Breast epithelium (tissue), 4 donors: ENCODE measurements at regions not wholly inside any gene's neighbourhood (a gene's known extent, or its start where the extent isn't known, plus 50 kb on each side); places are given as distances from the start of the nearest gene placed in this dataset.

ENCODE experiments used
- DNase-seq, 2 donors: peaks; one replicate each; pipeline ENCODE4 v3.0.0-alpha.2; 2019; ENCODE audit warnings: low spot score in 2 of 2
- H3K27ac ChIP-seq, 2 donors: fragments of 200-600 bp; sonication (generic) in 1 of 2; one replicate each; pipeline ENCODE4 v1.5.1; 2016 to 2019; ENCODE audit warnings: mild to moderate bottlenecking in 1 of 2
- H3K27me3 ChIP-seq, 2 donors: fragments of 200-600 bp; sonication (generic) in 1 of 2; one replicate each; pipeline versions ENCODE4 v1.5.1 to v1.6.0; 2017 to 2019; ENCODE audit warnings: control low read depth in 1 of 2, mild to moderate bottlenecking in 1 of 2
- H3K36me3 ChIP-seq: fragments of 200-600 bp; one replicate; pipeline ENCODE4 v1.5.1; 2019
- H3K4me1 ChIP-seq, 2 donors: fragments of 200-600 bp; sonication (generic); one replicate each; pipeline ENCODE4 v1.5.1; 2016 to 2019; ENCODE audit warnings: control low read depth in 1 of 2
- H3K4me3 ChIP-seq, 3 donors: fragments of 200-600 bp; sonication (generic); 1 replicate in 2 of 3; 2 replicates in 1 of 3; pipeline ENCODE4 v1.5.1; 2016 to 2019; ENCODE audit warnings: mild to moderate bottlenecking in 3 of 3, moderate library complexity in 2 of 3
- H3K9me3 ChIP-seq, 2 donors: fragments of 200-600 bp; sonication (generic) in 1 of 2; one replicate each; pipeline ENCODE4 v1.5.1; 2016 to 2019; ENCODE audit warnings: control low read depth in 1 of 2
- CTCF ChIP-seq, 3 donors: fragments of 450-650 bp; IDR thresholded peaks; one replicate each; pipeline ENCODE4 v1.5.1; 2016 to 2017; ENCODE audit warnings: antibody characterized with exemption in 3 of 3, mild to moderate bottlenecking in 3 of 3, moderate library complexity in 3 of 3
- POLR2A ChIP-seq: fragments of 450-650 bp; IDR thresholded peaks from one replicate; pipeline ENCODE4 v1.6.1; 2016; ENCODE audit warnings: antibody characterized with exemption, mild to moderate bottlenecking, moderate library complexity
- POLR2AphosphoS5 ChIP-seq, 3 donors: sonication (generic); formaldehyde crosslinking; IDR thresholded peaks; one replicate each; pipeline ENCODE4 v1.6.1; 2017; ENCODE audit warnings: antibody characterized with exemption in 3 of 3
- intact Hi-C: fragments of 100-400 bp; cut with DNase I; formaldehyde crosslinking; loops from one replicate; pipeline ENCODE4 v1.15.1; 2023; ENCODE audit warnings: low total_unique reads

DNA sequence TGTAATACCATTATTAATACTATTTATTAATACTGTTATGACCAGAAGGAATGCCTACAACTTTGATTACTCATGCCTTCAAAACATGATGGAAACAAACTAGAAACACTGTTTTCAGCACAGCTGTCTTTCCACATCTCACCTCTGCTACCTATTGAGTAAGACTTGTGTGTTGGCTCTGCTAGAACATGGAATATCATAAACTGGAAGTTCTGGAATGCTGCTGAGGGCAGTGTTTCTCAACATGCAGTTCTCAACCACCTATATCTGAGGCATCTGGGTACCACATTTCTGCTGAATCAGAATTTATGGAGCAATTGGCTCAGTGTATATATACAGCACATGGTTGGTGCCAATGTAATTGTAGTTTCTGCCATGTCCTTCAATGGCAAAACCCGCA lies 392.1 kb downstream of the TUSC7 start:
- Histone ChIP-seq H3K4me1 (no peaks in the 10 kb centered on the region), H3K36me3 (peaks cover 6% of the 10 kb centered on the region), H3K27me3 (no peaks in the 10 kb centered on the region), H3K4me3 (no peak overlapping the region), H3K9me3 (no peaks in the 10 kb centered on the region), H3K27ac (no peak overlapping the region)
- intact Hi-C loops, result no loop called here
- no peak for DNase-seq
- TF ChIP-seq POLR2AphosphoS5 (IDR thresholded peaks at IDR 0.05) (no peak), CTCF (IDR thresholded peaks at IDR 0.05) (no peak), POLR2A (no peak)

DNA sequence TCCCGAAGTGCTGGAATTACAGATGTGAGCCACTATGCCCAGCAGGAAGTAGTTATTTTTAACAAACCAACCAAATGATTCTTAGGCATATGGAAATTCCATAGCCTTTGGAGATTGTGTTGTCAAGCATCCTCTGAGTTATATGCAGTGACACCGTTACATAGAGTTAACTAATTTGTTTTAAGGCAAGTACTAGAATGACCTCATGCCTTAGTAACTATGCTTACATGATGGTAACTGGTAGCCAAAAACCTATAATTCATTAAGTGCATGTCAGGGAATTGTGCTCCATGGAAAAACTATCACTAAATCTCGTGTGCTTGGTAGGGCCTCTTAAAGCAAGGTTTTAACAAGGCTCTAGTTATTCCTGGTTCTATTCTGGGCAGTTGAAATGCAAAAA lies 392.8 kb downstream of the TUSC7 start:
- no peak for TF ChIP-seq POLR2AphosphoS5 (IDR thresholded peaks at IDR 0.05)
- TF ChIP-seq CTCF (IDR thresholded peaks at IDR 0.05), result no peak
- TF ChIP-seq POLR2A, result no peak
- H3K27ac ChIP-seq, result no peak overlapping the region
- peaks cover 5% of the 10 kb centered on the region for H3K36me3 ChIP-seq
- intact Hi-C loops, result no loop called here
- H3K27me3 ChIP-seq, result no peaks in the 10 kb centered on the region
- H3K4me3 ChIP-seq, result no peak overlapping the region
- no peaks in the 10 kb centered on the region for H3K9me3 ChIP-seq
- no peaks in the 10 kb centered on the region for H3K4me1 ChIP-seq
- DNase-seq, result no peak

GRCh38 chr3:117103675-117104074 lies 394.1 kb downstream of the TUSC7 start:
- Histone ChIP-seq H3K9me3 (no peaks in the 10 kb centered on the region), H3K27ac (no peak overlapping the region), H3K4me3 (no peak overlapping the region), H3K27me3 (no peaks in the 10 kb centered on the region), H3K4me1 (no peaks in the 10 kb centered on the region), H3K36me3 (no peaks in the 10 kb centered on the region)
- TF ChIP-seq CTCF (IDR thresholded peaks at IDR 0.05) (no peak), POLR2AphosphoS5 (IDR thresholded peaks at IDR 0.05) (no peak), POLR2A (no peak)
- intact Hi-C loops, result no loop called here
- DNase-seq, result no peak

- Histone ChIP-seq H3K36me3 (no peaks in the 10 kb centered on the region), H3K4me3 (no peak overlapping the region), H3K9me3 (no peaks in the 10 kb centered on the region), H3K4me1 (no peaks in the 10 kb centered on the region), H3K27me3 (no peaks in the 10 kb centered on the region), H3K27ac (no peak overlapping the region)
- TF ChIP-seq CTCF (IDR thresholded peaks at IDR 0.05), result no peak
- no peak for TF ChIP-seq POLR2AphosphoS5 (IDR thresholded peaks at IDR 0.05)
- no peak for TF ChIP-seq POLR2A
- DNase-seq, result no peak
- intact Hi-C loops, result no loop called here
Observed at GRCh38 chr3:117104381-117104780, 394.8 kb downstream of the TUSC7 start.

DNA sequence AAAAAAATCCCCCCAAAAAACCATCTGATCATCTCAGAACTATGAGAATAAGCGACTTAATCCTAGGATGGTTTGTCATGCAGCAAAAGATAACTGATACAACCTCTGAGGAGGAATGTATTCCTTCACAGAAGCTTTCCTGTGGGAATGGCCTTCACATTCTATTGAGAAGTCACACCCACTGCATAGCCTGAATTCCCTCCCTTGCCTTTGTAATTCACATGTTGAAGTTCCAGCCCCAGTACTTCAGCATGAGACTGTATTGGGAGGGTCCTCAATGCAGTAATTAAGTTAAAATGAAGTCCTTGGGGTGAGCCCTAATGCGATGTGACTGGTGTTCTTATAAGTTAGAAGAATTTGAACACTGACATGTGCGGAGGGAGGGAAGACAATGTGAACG lies 395.2 kb downstream of the TUSC7 start:
- intact Hi-C loops, result no loop called here
- H3K36me3 ChIP-seq, result no peaks in the 10 kb centered on the region
- no peaks in the 10 kb centered on the region for H3K9me3 ChIP-seq
- TF ChIP-seq POLR2AphosphoS5 (IDR thresholded peaks at IDR 0.05) (no peak), POLR2A (no peak), CTCF (IDR thresholded peaks at IDR 0.05) (no peak)
- no peak for DNase-seq
- H3K27ac ChIP-seq, result no peak overlapping the region
- no peaks in the 10 kb centered on the region for H3K4me1 ChIP-seq
- H3K4me3 ChIP-seq, result no peak overlapping the region
- no peaks in the 10 kb centered on the region for H3K27me3 ChIP-seq
